ENCODE measurements at regions not wholly inside any gene's neighbourhood (a gene's known extent, or its start where the extent isn't known, plus 50 kb on each side); places are given as distances from the start of the nearest gene placed in this dataset.

DNA sequence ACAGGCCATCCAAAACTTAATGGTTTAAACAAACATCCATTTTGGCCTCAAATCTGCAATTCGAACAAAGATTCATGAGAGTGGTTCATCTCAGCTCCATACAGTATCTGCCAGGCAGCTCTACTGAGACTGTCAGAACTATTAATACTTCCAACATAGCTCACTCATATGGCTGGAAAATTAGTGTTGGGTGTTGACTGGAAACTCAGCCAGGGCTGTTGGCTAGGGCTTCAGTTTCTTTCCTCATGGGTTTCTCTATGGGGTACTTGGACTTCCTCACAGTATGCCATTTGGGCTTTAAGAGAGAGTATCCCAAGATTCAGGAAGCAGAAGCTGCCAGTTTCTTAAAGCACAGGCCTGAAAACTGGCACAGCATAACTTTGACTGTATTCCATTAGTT is 240.3 kb downstream of the TPBG start:
- POLR2A ChIA-PET, result no interaction called here
- no peak overlapping the region for H3K4me3 ChIP-seq (replicated peaks in 1 of 2; ENCODE audit: low read depth in 1 of 2, low read length in 2 of 2)
- no peak overlapping the region for H3K27ac ChIP-seq (ENCODE audit: low read depth, low read length)
- no peaks in the 10 kb centered on the region for H4K20me1 ChIP-seq (ENCODE audit: insufficient read depth)
- TF ChIP-seq, protein P1, sequence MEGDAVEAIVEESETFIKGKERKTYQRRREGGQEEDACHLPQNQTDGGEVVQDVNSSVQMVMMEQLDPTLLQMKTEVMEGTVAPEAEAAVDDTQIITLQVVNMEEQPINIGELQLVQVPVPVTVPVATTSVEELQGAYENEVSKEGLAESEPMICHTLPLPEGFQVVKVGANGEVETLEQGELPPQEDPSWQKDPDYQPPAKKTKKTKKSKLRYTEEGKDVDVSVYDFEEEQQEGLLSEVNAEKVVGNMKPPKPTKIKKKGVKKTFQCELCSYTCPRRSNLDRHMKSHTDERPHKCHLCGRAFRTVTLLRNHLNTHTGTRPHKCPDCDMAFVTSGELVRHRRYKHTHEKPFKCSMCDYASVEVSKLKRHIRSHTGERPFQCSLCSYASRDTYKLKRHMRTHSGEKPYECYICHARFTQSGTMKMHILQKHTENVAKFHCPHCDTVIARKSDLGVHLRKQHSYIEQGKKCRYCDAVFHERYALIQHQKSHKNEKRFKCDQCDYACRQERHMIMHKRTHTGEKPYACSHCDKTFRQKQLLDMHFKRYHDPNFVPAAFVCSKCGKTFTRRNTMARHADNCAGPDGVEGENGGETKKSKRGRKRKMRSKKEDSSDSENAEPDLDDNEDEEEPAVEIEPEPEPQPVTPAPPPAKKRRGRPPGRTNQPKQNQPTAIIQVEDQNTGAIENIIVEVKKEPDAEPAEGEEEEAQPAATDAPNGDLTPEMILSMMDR (IDR thresholded peaks at IDR 0.05 in 2 of 3, conservative IDR thresholded peaks at IDR 0.05 in 1 of 3; ENCODE audit: borderline replicate concordance in 1 of 3, insufficient read depth in 1 of 3, low read depth in 2 of 3, low read length in 2 of 3), result no peak
- TF ChIP-seq SP1 (IDR thresholded peaks at IDR 0.05; ENCODE audit: low read depth) (no peak), ZNF274 (IDR thresholded peaks at IDR 0.05; ENCODE audit: low read depth, low read length) (no peak), EZH2phosphoT487 (IDR thresholded peaks at IDR 0.05; ENCODE audit: borderline replicate concordance) (no peak)
- intact Hi-C loops (cut with micrococcal nuclease), result no loop called here
- no peak overlapping the region for H2AFZ ChIP-seq (ENCODE audit: low read depth, low read length, poor library complexity, severe bottlenecking)
- H3K79me2 ChIP-seq (ENCODE audit: insufficient read depth, low read length), result no peaks in the 10 kb centered on the region
- no peaks in the 10 kb centered on the region for H3K36me3 ChIP-seq (ENCODE audit: control insufficient read depth in 1 of 2, insufficient read depth in 2 of 2, low read length in 2 of 2)
- no peak overlapping the region for H3K9ac ChIP-seq (ENCODE audit: low read length)
- no peaks in the 10 kb centered on the region for H3K9me2 ChIP-seq (ENCODE audit: insufficient read depth)
- H3K27me3 ChIP-seq (ENCODE audit: insufficient read depth, low read length), result no peaks in the 10 kb centered on the region
- no TSS peak for BruUV-seq (replicated peaks)
- RAD21 ChIA-PET (ENCODE audit: low non-redundant PET in 1 of 2, low total read pairs in 2 of 2, uncharacterized antibody in 2 of 2, unreplicated experiment in 2 of 2), result no interaction called here
- CTCF ChIA-PET, result no interaction called here
- ATAC-seq (no peak), DNase-seq (ENCODE audit: low read depth, low spot score) (no peak)
- no peak overlapping the region for H3K4me2 ChIP-seq (ENCODE audit: low read length)
- H3K9me3 ChIP-seq (ENCODE audit: control insufficient read depth in 1 of 2, insufficient read depth in 1 of 2, low read depth in 1 of 2, low read length in 2 of 2), result no peaks in the 10 kb centered on the region
- H3K4me1 ChIP-seq (ENCODE audit: control insufficient read depth in 1 of 2, insufficient read depth in 2 of 2, low read length in 2 of 2), result no peaks in the 10 kb centered on the region

DNA sequence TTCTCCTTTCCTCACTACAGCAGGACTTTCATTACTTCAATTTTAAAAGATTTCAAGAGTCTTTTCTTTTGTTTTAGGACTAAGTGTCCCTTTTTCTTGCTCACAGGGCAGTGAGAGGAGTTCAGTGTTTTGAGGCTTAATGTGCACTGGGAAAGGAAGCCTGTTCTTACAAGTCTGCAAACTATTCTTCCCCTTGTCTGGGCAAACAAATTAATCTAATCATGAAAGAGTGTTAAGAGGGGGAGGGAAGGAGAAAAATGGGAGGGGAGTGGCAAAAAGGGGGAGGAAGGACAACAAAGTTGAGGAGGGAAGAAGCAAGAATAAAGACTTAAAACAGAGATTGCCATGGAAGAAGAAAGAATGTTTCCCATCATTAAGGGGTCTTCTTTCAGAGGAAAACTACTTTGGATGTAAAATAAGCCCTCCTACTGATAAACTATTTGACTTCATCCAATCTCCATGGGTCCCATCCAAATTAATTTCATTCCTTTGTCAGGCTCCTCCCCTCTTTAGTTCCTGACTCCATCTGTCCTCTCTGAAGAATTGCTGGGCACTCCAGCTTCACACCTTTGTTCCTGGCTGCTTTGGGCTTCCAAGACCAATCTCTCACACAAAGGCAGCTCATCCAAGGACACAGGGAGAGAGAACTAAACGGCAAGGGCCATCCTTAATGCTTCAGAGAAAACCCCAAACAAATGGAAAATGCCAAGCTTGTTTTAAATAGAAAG is 244.5 kb downstream of the TPBG start:
- ATAC-seq, result no peak
- intact Hi-C loops (cut with micrococcal nuclease), result no loop called here
- ChIA-PET CTCF (no interaction called here), RAD21 (ENCODE audit: low non-redundant PET in 1 of 2, low total read pairs in 2 of 2, uncharacterized antibody in 2 of 2, unreplicated experiment in 2 of 2) (no interaction called here), POLR2A (interaction anchor here (0.6 kb wide), 1 partner anchor 429 kb away, joined by 5 read pairs; no protein-coding TSS in a partner anchor)
- TF ChIP-seq CEBPB (IDR thresholded peaks at IDR 0.05; ENCODE audit: low read depth), result no peak
- no peak for TF ChIP-seq YY1 (IDR thresholded peaks at IDR 0.05; ENCODE audit: extremely low read depth, insufficient replicate concordance, low read depth, low read length)
- TF ChIP-seq SIN3A (IDR thresholded peaks at IDR 0.05; ENCODE audit: low read depth), result no peak
- no peak for TF ChIP-seq EGR1 (IDR thresholded peaks at IDR 0.05; ENCODE audit: low read depth)
- TF ChIP-seq TCF7L2 (IDR thresholded peaks at IDR 0.05; ENCODE audit: borderline replicate concordance, extremely low read depth, insufficient read depth, insufficient read length), result no peak
- Histone ChIP-seq H3K9me3 (ENCODE audit: control insufficient read depth in 1 of 2, insufficient read depth in 1 of 2, low read depth in 1 of 2, low read length in 2 of 2) (no peaks in the 10 kb centered on the region), H3K79me2 (ENCODE audit: insufficient read depth, low read length) (no peaks in the 10 kb centered on the region), H3K9ac (ENCODE audit: low read length) (no peak overlapping the region), H3K4me2 (ENCODE audit: low read length) (no peak overlapping the region), H3K36me3 (ENCODE audit: control insufficient read depth in 1 of 2, insufficient read depth in 2 of 2, low read length in 2 of 2) (no peaks in the 10 kb centered on the region), H3K27me3 (ENCODE audit: insufficient read depth, low read length) (no peaks in the 10 kb centered on the region), H3K27ac (ENCODE audit: low read depth, low read length) (no peak overlapping the region), H4K20me1 (ENCODE audit: insufficient read depth) (no peaks in the 10 kb centered on the region), H3K4me1 (ENCODE audit: control insufficient read depth in 1 of 2, insufficient read depth in 2 of 2, low read length in 2 of 2) (no peaks in the 10 kb centered on the region), H3K4me3 (replicated peaks in 1 of 2; ENCODE audit: low read depth in 1 of 2, low read length in 2 of 2) (no peak overlapping the region), H3K9me2 (ENCODE audit: insufficient read depth) (no peaks in the 10 kb centered on the region), H2AFZ (ENCODE audit: low read depth, low read length, poor library complexity, severe bottlenecking) (no peak overlapping the region)
- BruUV-seq (replicated peaks), result no TSS peak
- no peak for DNase-seq (ENCODE audit: low read depth, low spot score)
